CD4-positive, CD25-positive, alpha-beta regulatory T cell (primary cell): ENCODE measurements at regions not wholly inside any gene's neighbourhood (a gene's known extent, or its start where the extent isn't known, plus 50 kb on each side); places are given as distances from the start of the nearest gene placed in this dataset.

Experiments
- ATAC-seq, 2 donors: fragments of 150-1000 bp; cut with Tn5 transposase; one replicate each; pipeline ENCODE4 v1.10.0; 2021; ENCODE audit warnings: low read depth in 2 of 2, moderate number of reproducible peaks in 2 of 2, moderate library complexity in 1 of 2
- DNase-seq, 3 donors: peaks; one replicate each; pipeline versions ENCODE4 v3.0.0 to v3.0.0-alpha.2; 2012 to 2022; ENCODE audit warnings: mixed read lengths in 1 of 3
- H3K27ac ChIP-seq: one replicate; pipeline ENCODE4 v1.7.0; 2013; ENCODE audit warnings: mild to moderate bottlenecking, low read length; ENCODE audit not compliant: insufficient read depth, poor library complexity, severe bottlenecking
- H3K27me3 ChIP-seq: one replicate; pipeline ENCODE4 v1.7.0; 2013; ENCODE audit warnings: low read length; ENCODE audit not compliant: control insufficient read depth, insufficient read depth
- H3K36me3 ChIP-seq: one replicate; pipeline ENCODE4 v1.7.0; 2013; ENCODE audit warnings: mild to moderate bottlenecking, low read length, moderate library complexity; ENCODE audit not compliant: control insufficient read depth, insufficient read depth
- H3K4me1 ChIP-seq: 2 replicates; pipeline ENCODE4 v1.7.0; 2013; ENCODE audit warnings: mild to moderate bottlenecking, low read length; ENCODE audit not compliant: insufficient read depth, control insufficient read depth, poor library complexity, severe bottlenecking
- H3K4me3 ChIP-seq: one replicate; pipeline ENCODE4 v1.7.0; 2013; ENCODE audit warnings: low read depth, mild to moderate bottlenecking, low read length, moderate library complexity
- H3K9me3 ChIP-seq, 2 experiments: 1 replicate in 1 of 2; 2 replicates in 1 of 2; pipeline ENCODE4 v1.7.0; 2013; ENCODE audit warnings: low read length in 2 of 2, mild to moderate bottlenecking in 1 of 2, moderate library complexity in 1 of 2; ENCODE audit not compliant: control insufficient read depth in 2 of 2
- H3K27ac Mint-ChIP-seq, 3 donors: one replicate each; pipeline ENCODE4 v1.8.0; 2020 to 2022; ENCODE audit warnings: mild to moderate bottlenecking in 3 of 3, mixed read lengths in 3 of 3, moderate library complexity in 2 of 3
- H3K27me3 Mint-ChIP-seq: one replicate; pipeline ENCODE4 v1.8.0; 2022; ENCODE audit warnings: mild to moderate bottlenecking, mixed read lengths
- H3K36me3 Mint-ChIP-seq: one replicate; pipeline ENCODE4 v1.8.0; 2020; ENCODE audit warnings: mixed read lengths
- H3K4me1 Mint-ChIP-seq, 4 donors: one replicate each; pipeline ENCODE4 v1.8.0; 2020 to 2022; ENCODE audit warnings: mixed read lengths in 4 of 4, mild to moderate bottlenecking in 1 of 4
- H3K4me3 Mint-ChIP-seq, 4 donors: one replicate each; pipeline ENCODE4 v1.8.0; 2020 to 2022; ENCODE audit warnings: mild to moderate bottlenecking in 4 of 4, mixed read lengths in 4 of 4, moderate library complexity in 3 of 4
- H3K9me3 Mint-ChIP-seq, 7 donors: one replicate each; pipeline ENCODE4 v1.8.0; 2020 to 2022; ENCODE audit warnings: mixed read lengths in 7 of 7, mild to moderate bottlenecking in 3 of 7, moderate library complexity in 2 of 7

GRCh38 chr13:70814684-70815083 lies 706.4 kb upstream of the KLHL1 start:
- Mint-ChIP-seq H3K36me3 (no peaks in the 10 kb centered on the region), H3K27ac (no peak overlapping the region), H3K4me3 (no peak overlapping the region), H3K9me3 (peaks cover 1 to 29% (median 9%) of the 10 kb centered on the region in 7 donors), H3K4me1 (no peaks in the 10 kb centered on the region), H3K27me3 (no peaks in the 10 kb centered on the region)
- H3K9me3 ChIP-seq, result peaks cover 0 to 12% of the 10 kb centered on the region in 2 experiments
- H3K4me1 ChIP-seq, result no peaks in the 10 kb centered on the region
- H3K4me3 ChIP-seq, result no peak overlapping the region
- no peak for DNase-seq
- ATAC-seq, result no peak
- H3K27ac ChIP-seq, result no peak overlapping the region
- H3K27me3 ChIP-seq, result no peaks in the 10 kb centered on the region
- no peaks in the 10 kb centered on the region for H3K36me3 ChIP-seq

DNA sequence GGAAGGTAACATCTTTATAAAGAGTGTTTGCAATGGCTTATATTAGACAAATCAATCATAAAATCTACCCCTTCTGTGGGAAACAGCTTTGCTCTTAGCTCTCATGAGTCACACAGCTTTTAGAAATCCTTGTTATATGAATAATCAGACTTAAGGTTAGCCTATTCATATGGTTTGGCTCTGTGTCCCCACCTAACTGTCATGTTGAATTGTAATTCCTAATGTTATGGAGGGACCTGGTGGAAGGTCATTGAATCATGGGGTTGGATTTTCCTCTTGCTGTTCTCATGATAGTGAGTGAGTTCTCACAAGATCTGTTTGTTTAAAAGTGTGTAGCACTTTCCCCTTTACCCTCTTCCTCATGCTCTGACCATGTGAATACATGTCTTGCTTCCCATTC lies 704.2 kb upstream of the KLHL1 start:
- no peak overlapping the region for H3K4me3 ChIP-seq
- H3K4me1 Mint-ChIP-seq, result no peaks in the 10 kb centered on the region
- no peaks in the 10 kb centered on the region for H3K27me3 ChIP-seq
- H3K9me3 Mint-ChIP-seq, result peaks cover 0 to 42% (median 9%) of the 10 kb centered on the region in 7 donors
- peaks cover under 1 to 14% of the 10 kb centered on the region in 2 experiments for H3K9me3 ChIP-seq
- H3K4me3 Mint-ChIP-seq, result no peak overlapping the region
- H3K27me3 Mint-ChIP-seq, result no peaks in the 10 kb centered on the region
- no peaks in the 10 kb centered on the region for H3K4me1 ChIP-seq
- H3K27ac ChIP-seq, result no peak overlapping the region
- H3K36me3 Mint-ChIP-seq, result no peaks in the 10 kb centered on the region
- DNase-seq, result no peak
- H3K27ac Mint-ChIP-seq, result no peak overlapping the region
- H3K36me3 ChIP-seq, result no peaks in the 10 kb centered on the region
- no peak for ATAC-seq

DNA sequence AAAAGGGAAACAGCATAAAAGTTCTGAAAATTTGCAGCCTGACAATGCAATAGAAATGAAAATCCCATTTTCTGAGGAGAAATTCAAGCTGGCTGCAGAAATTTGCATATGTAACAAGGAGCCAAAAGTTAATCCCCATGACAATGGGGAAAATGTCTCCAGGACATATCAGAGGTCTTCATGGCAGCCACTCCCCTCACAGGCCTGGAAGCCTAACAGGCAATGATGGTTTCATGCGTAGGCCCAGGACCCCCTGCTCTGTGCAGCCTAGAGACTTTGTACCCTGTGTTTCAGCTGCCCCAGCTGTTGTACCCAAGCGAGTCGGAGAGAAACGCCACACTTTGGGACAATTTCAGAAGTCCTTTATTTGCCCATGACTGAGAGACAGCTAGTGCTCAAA lies 701.3 kb upstream of the KLHL1 start:
- H3K27me3 Mint-ChIP-seq, result no peaks in the 10 kb centered on the region
- ATAC-seq, result no peak

GRCh38 chr13:70798385-70798784 lies 690.1 kb upstream of the KLHL1 start:
- no peak for ATAC-seq
- Histone ChIP-seq H3K36me3 (no peaks in the 10 kb centered on the region), H3K4me1 (no peaks in the 10 kb centered on the region), H3K4me3 (no peak overlapping the region), H3K27me3 (no peaks in the 10 kb centered on the region), H3K27ac (no peak overlapping the region), H3K9me3 (peaks cover 0 to 1% of the 10 kb centered on the region in 2 experiments)
- Mint-ChIP-seq H3K9me3 (peaks cover 0 to 11% (median 0%) of the 10 kb centered on the region in 7 donors), H3K27me3 (no peaks in the 10 kb centered on the region), H3K27ac (no peak overlapping the region), H3K36me3 (no peaks in the 10 kb centered on the region), H3K4me1 (no peaks in the 10 kb centered on the region), H3K4me3 (no peak overlapping the region)
- no peak for DNase-seq

More for the DNA sequence above, 701.3 kb upstream of the KLHL1 start:
- no peaks in the 10 kb centered on the region for H3K36me3 Mint-ChIP-seq
- Histone ChIP-seq H3K4me1 (no peaks in the 10 kb centered on the region), H3K4me3 (no peak overlapping the region), H3K9me3 (peaks cover 4 to 14% of the 10 kb centered on the region in 2 experiments), H3K36me3 (no peaks in the 10 kb centered on the region), H3K27ac (no peak overlapping the region), H3K27me3 (no peaks in the 10 kb centered on the region)
- no peaks in the 10 kb centered on the region for H3K4me1 Mint-ChIP-seq
- H3K9me3 Mint-ChIP-seq, result peaks cover 0 to 31% (median 3%) of the 10 kb centered on the region in 7 donors
- no peak overlapping the region for H3K4me3 Mint-ChIP-seq
- DNase-seq, result no peak
- H3K27ac Mint-ChIP-seq, result no peak overlapping the region

DNA sequence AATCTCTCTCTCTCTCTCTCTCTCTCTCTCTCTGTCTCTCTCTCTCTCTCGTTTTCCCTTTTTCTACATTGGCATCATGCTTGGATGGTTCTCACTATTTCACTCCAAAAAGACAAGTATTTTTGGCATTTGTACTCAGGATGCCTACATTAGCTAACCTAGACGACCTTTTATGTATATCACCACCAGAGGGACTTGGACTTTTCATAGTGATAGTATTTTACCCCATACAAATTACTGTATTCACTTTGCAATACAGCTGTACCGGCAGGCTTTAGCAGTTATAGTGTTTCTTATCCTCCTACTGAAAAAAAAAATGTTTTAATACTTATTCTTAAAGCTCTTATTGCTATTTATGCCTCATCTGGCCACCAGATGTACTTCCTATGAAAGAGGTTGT lies 687.2 kb upstream of the KLHL1 start:
- no peaks in the 10 kb centered on the region for H3K27me3 Mint-ChIP-seq
- H3K27ac Mint-ChIP-seq, result no peak overlapping the region
- ATAC-seq, result no peak

GRCh38 chr13:70792121-70792520 lies 683.9 kb upstream of the KLHL1 start:
- no peak overlapping the region for H3K27ac Mint-ChIP-seq
- no peak for ATAC-seq
- no peaks in the 10 kb centered on the region for H3K36me3 Mint-ChIP-seq

More for the DNA sequence above, 687.2 kb upstream of the KLHL1 start:
- no peak overlapping the region for H3K27ac ChIP-seq
- H3K4me1 Mint-ChIP-seq, result no peaks in the 10 kb centered on the region
- no peak overlapping the region for H3K4me3 ChIP-seq
- H3K27me3 ChIP-seq, result no peaks in the 10 kb centered on the region
- no peak overlapping the region for H3K4me3 Mint-ChIP-seq
- peaks cover 0 to 1% of the 10 kb centered on the region in 2 experiments for H3K9me3 ChIP-seq
- no peaks in the 10 kb centered on the region for H3K36me3 ChIP-seq
- H3K36me3 Mint-ChIP-seq, result no peaks in the 10 kb centered on the region
- peaks cover 0 to 18% (median 2%) of the 10 kb centered on the region in 7 donors for H3K9me3 Mint-ChIP-seq
- no peak for DNase-seq
- H3K4me1 ChIP-seq, result no peaks in the 10 kb centered on the region

GRCh38 chr13:70789751-70790150 lies 681.5 kb upstream of the KLHL1 start:
- Histone ChIP-seq H3K27me3 (no peaks in the 10 kb centered on the region), H3K4me1 (no peaks in the 10 kb centered on the region), H3K9me3 (no peaks in the 10 kb centered on the region), H3K27ac (no peak overlapping the region), H3K4me3 (no peak overlapping the region), H3K36me3 (no peaks in the 10 kb centered on the region)
- no peaks in the 10 kb centered on the region for H3K27me3 Mint-ChIP-seq
- no peak overlapping the region for H3K27ac Mint-ChIP-seq
- ATAC-seq, result no peak
- peaks cover 0 to 18% (median 2%) of the 10 kb centered on the region in 7 donors for H3K9me3 Mint-ChIP-seq
- no peak for DNase-seq
- no peak overlapping the region for H3K4me3 Mint-ChIP-seq
- no peaks in the 10 kb centered on the region for H3K36me3 Mint-ChIP-seq
- H3K4me1 Mint-ChIP-seq, result no peaks in the 10 kb centered on the region

More at GRCh38 chr13:70792121-70792520, 683.9 kb upstream of the KLHL1 start:
- Histone ChIP-seq H3K36me3 (no peaks in the 10 kb centered on the region), H3K9me3 (peaks cover 0 to 1% of the 10 kb centered on the region in 2 experiments), H3K27ac (no peak overlapping the region), H3K4me1 (no peaks in the 10 kb centered on the region), H3K27me3 (no peaks in the 10 kb centered on the region), H3K4me3 (no peak overlapping the region)
- Mint-ChIP-seq H3K4me1 (no peaks in the 10 kb centered on the region), H3K4me3 (no peak overlapping the region), H3K27me3 (no peaks in the 10 kb centered on the region), H3K9me3 (peaks cover 0 to 20% (median 1%) of the 10 kb centered on the region in 7 donors)
- no peak for DNase-seq

DNA sequence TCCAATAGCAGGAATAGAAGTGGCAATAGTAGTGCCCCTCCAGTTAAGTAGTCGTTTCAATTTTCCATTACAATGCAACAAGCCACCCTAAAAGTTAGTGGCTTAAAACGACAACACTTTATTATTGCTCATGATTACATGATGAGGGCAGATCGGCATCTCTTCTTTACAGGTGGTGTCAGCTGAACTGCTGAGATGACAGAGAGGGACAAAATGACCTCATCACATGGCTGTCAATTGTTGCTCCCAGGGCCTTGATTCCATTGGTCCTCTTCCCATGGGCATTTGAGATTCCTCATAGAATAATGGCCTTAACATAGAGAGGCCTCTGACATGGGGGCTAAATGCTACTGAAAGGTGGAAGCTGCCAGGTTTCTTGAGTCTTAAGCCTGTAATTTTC lies 679.8 kb upstream of the KLHL1 start:
- Histone ChIP-seq H3K4me1 (no peaks in the 10 kb centered on the region), H3K4me3 (no peak overlapping the region), H3K36me3 (no peaks in the 10 kb centered on the region), H3K27me3 (no peaks in the 10 kb centered on the region), H3K9me3 (no peaks in the 10 kb centered on the region), H3K27ac (no peak overlapping the region)
- Mint-ChIP-seq H3K27me3 (no peaks in the 10 kb centered on the region), H3K4me3 (no peak overlapping the region), H3K9me3 (peaks cover 0 to 13% (median 2%) of the 10 kb centered on the region in 7 donors), H3K4me1 (no peaks in the 10 kb centered on the region), H3K36me3 (no peaks in the 10 kb centered on the region), H3K27ac (no peak overlapping the region)
- ATAC-seq (no peak), DNase-seq (no peak)
